GM12878 (cell line): ENCODE measurements at regions not wholly inside any gene's neighbourhood (a gene's known extent, or its start where the extent isn't known, plus 50 kb on each side); places are given as distances from the start of the nearest gene placed in this dataset.

Experiments
- ATAC-seq: fragments of 200-7000 bp; cut with Tn5 transposase; 3 replicates; pipeline ENCODE4 v1.9.1; 2020; ENCODE audit warnings: mild to moderate bottlenecking, moderate library complexity
- BruUV-seq: library from RNA; stranded (reverse); fragments of 400-500 nt; replicated peaks from 2 replicates; lab custom pipeline; 2021; lab: Mats Ljungman, UMichigan
- CTCF ChIA-PET: fragments of 300-600 bp; sonication (Branson Sonifier 250); formaldehyde crosslinking; extraction: SDS; loops from one replicate; lab custom pipeline; 2021; ENCODE audit warnings: inconsistent platforms; lab: Yijun Ruan, JAX
- POLR2A ChIA-PET: fragments of 350-600 bp; formaldehyde crosslinking; extraction: SDS; loops from one replicate; lab custom pipeline; 2021; ENCODE audit warnings: inconsistent platforms; lab: Charles Lee
- RAD21 ChIA-PET: fragments of 300-600 bp; sonication (Branson Sonifier 250); formaldehyde crosslinking; loops from one replicate; lab custom pipeline; 2023; ENCODE audit warnings: antibody characterized with exemption; ENCODE audit not compliant: unreplicated experiment; lab: Charles Lee
- SMC1A ChIA-PET: fragments of 300-600 bp; sonication (Branson Sonifier 250); formaldehyde crosslinking; loops from one replicate; lab custom pipeline; 2023; ENCODE audit not compliant: unreplicated experiment, uncharacterized antibody; lab: Charles Lee
- DNase-seq: peaks from one replicate; pipeline ENCODE4 v3.0.0-alpha.2; 2011; ENCODE audit warnings: low read depth, low spot score
- FAIRE-seq: peaks from 3 replicates; lab custom pipeline; 2011; peaks lifted over from hg19 to GRCh38; lab: Jason Lieb, UNC
- H2AFZ ChIP-seq: 2 replicates; pipeline ENCODE4 v1.6.0; 2011; ENCODE audit warnings: low read depth, low read length, control low read depth; ENCODE audit not compliant: control insufficient read depth
- H3K27ac ChIP-seq: 2 replicates; pipeline ENCODE4 v1.5.1; 2011; ENCODE audit warnings: control low read depth; ENCODE audit not compliant: control insufficient read depth, insufficient read depth
- H3K27me3 ChIP-seq, 2 experiments: replicated peaks in 1 of 2; 2 replicates each; pipeline versions ENCODE4 v1.6.0 to v1.6.1; 2011; ENCODE audit warnings: low read length in 1 of 2; ENCODE audit not compliant: control insufficient read depth in 2 of 2, insufficient read depth in 2 of 2
- H3K36me3 ChIP-seq, 2 experiments: 2 replicates each; pipeline ENCODE4 v1.5.1; 2011; ENCODE audit warnings: low read length in 1 of 2; ENCODE audit not compliant: control insufficient read depth in 2 of 2, insufficient read depth in 2 of 2
- H3K4me1 ChIP-seq: 2 replicates; pipeline ENCODE4 v1.6.1; 2011; ENCODE audit warnings: mild to moderate bottlenecking, low read length, moderate library complexity, mixed read lengths; ENCODE audit not compliant: control insufficient read depth, insufficient read depth
- H3K4me2 ChIP-seq: 2 replicates; pipeline ENCODE4 v1.6.0; 2011; ENCODE audit warnings: control low read depth; ENCODE audit not compliant: control insufficient read depth, insufficient read depth
- H3K4me3 ChIP-seq: fragments of 200-600 bp; sonication (generic); 2 replicates; pipeline ENCODE4 v1.5.1; 2016
- H3K79me2 ChIP-seq: 2 replicates; pipeline ENCODE4 v1.6.0; 2011; ENCODE audit warnings: low read length; ENCODE audit not compliant: control insufficient read depth, insufficient read depth
- H3K9ac ChIP-seq: 2 replicates; pipeline ENCODE4 v1.8.0; 2011; ENCODE audit warnings: low read length, control low read depth, mixed read lengths; ENCODE audit not compliant: control insufficient read depth, insufficient read depth
- H3K9me3 ChIP-seq: replicated peaks from 3 replicates; pipeline ENCODE4 v1.5.1; 2011; ENCODE audit warnings: mild to moderate bottlenecking, low read length; ENCODE audit not compliant: control insufficient read depth, insufficient read depth
- H4K20me1 ChIP-seq: 2 replicates; pipeline ENCODE4 v1.6.0; 2011; ENCODE audit not compliant: control insufficient read depth, insufficient read depth
- BACH1 ChIP-seq: fragments of 450-650 bp; IDR thresholded peaks from 2 replicates; pipeline ENCODE4 v1.6.1; 2017; ENCODE audit warnings: mild to moderate bottlenecking, borderline replicate concordance
- CBX3 ChIP-seq: fragments of 200-600 bp; sonication (generic); IDR thresholded peaks from 2 replicates; pipeline ENCODE4 v1.6.1; 2016; ENCODE audit warnings: low read depth, borderline replicate concordance
- EED ChIP-seq: sonication (generic); IDR thresholded peaks from 2 replicates; pipeline ENCODE4 v1.6.1; 2016; ENCODE audit warnings: antibody characterized with exemption, low read depth
- KLF5 ChIP-seq: fragments of 450-650 bp; IDR thresholded peaks from 2 replicates; pipeline ENCODE4 v1.6.1; 2014; ENCODE audit warnings: mild to moderate bottlenecking; ENCODE audit not compliant: partially characterized antibody
- NR2C1 ChIP-seq: fragments of 450-650 bp; IDR thresholded peaks from 2 replicates; pipeline ENCODE4 v1.6.1; 2017; ENCODE audit warnings: antibody characterized with exemption, mild to moderate bottlenecking, moderate library complexity
- POLR2A ChIP-seq: IDR thresholded peaks from 2 replicates; pipeline ENCODE4 v1.6.1; 2011; ENCODE audit warnings: low read depth, mild to moderate bottlenecking, low read length
- PRDM15 ChIP-seq: fragments of 450-650 bp; formaldehyde crosslinking; IDR thresholded peaks from 2 replicates; pipeline ENCODE4 v1.4.0; 2020; ENCODE audit warnings: mild to moderate bottlenecking, moderate library complexity
- SIX5 ChIP-seq: IDR thresholded peaks from 2 replicates; pipeline ENCODE4 v1.6.1; 2011; ENCODE audit warnings: mild to moderate bottlenecking, low read depth, low read length, moderate library complexity; ENCODE audit not compliant: severe bottlenecking
- SKIL ChIP-seq: fragments of 450-650 bp; IDR thresholded peaks from 2 replicates; pipeline ENCODE4 v1.6.1; 2017; ENCODE audit warnings: mild to moderate bottlenecking, low read depth, inconsistent platforms; ENCODE audit not compliant: poor library complexity, severe bottlenecking
- USF2 ChIP-seq: IDR thresholded peaks from 2 replicates; pipeline ENCODE4 v1.6.1; 2011; ENCODE audit warnings: low read depth, low read length, improper control_type of control experiment, borderline replicate concordance
- YY1 ChIP-seq: IDR thresholded peaks from 2 replicates; pipeline ENCODE4 v1.6.1; 2011; ENCODE audit warnings: low read depth, mild to moderate bottlenecking, low read length
- ZBED1 ChIP-seq: IDR thresholded peaks from 2 replicates; pipeline ENCODE4 v1.6.1; 2016; ENCODE audit warnings: borderline replicate concordance
- ZBTB40 ChIP-seq: fragments of 450-650 bp; IDR thresholded peaks from 2 replicates; pipeline ENCODE4 v1.6.1; 2016; ENCODE audit warnings: mild to moderate bottlenecking, moderate library complexity, borderline replicate concordance
- ZNF217 ChIP-seq: fragments of 450-650 bp; IDR thresholded peaks from 2 replicates; pipeline ENCODE4 v1.6.1; 2017; ENCODE audit warnings: antibody characterized with exemption, mild to moderate bottlenecking
- ZNF384 ChIP-seq: IDR thresholded peaks from 2 replicates; pipeline ENCODE4 v1.6.1; 2012; ENCODE audit warnings: low read depth, mild to moderate bottlenecking, low read length, improper control_type of control experiment, borderline replicate concordance
- WGBS: methylation state at CpG from one replicate; pipeline ENCODE4 v1.1.6; 2016; ENCODE audit warnings: low lambda C conversion rate; ENCODE audit not compliant: insufficient replicate concordance, insufficient coverage; ENCODE audit errors: missing lambda C conversion rate; 5-methylcytosine and 5-hydroxymethylcytosine counted together
- in situ Hi-C: fragments of 300-500 bp; cut with MboI; formaldehyde crosslinking; loops from 9 replicates; pipeline ENCODE4 v1.14.3; 2018; ENCODE audit warnings: mixed read lengths
- intact Hi-C: fragments of 100-400 bp; cut with micrococcal nuclease; formaldehyde crosslinking; loops from one replicate; pipeline ENCODE4 v1.14.2; 2022; ENCODE audit not compliant: unreplicated experiment

GRCh38 chr6:134590449-134590848 lies 272.5 kb upstream of the SGK1 start:
- ATAC-seq (no peak), FAIRE-seq (no peak), DNase-seq (no peak)
- ChIA-PET POLR2A (no interaction called here), RAD21 (interaction anchor here (0.6 kb wide), 1 partner anchor 327 kb away, joined by 3 read pairs; no protein-coding TSS in a partner anchor), CTCF (interaction anchor here (1.0 to 1.4 kb wide), 2 partner anchors 16 to 50 kb away, joined by 3 to 4 read pairs; no protein-coding TSS in a partner anchor), SMC1A (no interaction called here)
- Histone ChIP-seq H3K79me2 (no peaks in the 10 kb centered on the region), H3K4me1 (no peaks in the 10 kb centered on the region), H3K4me2 (no peak overlapping the region), H3K27ac (no peak overlapping the region), H3K4me3 (no peak overlapping the region), H2AFZ (no peak overlapping the region), H3K9me3 (no peaks in the 10 kb centered on the region), H3K36me3 (no peaks in the 10 kb centered on the region), H3K9ac (no peak overlapping the region), H3K27me3 (no peaks in the 10 kb centered on the region; a peak in 1 of 4 replicates), H4K20me1 (no peaks in the 10 kb centered on the region)
- intact Hi-C loops (no loop called here), in situ Hi-C loops (no loop called here)
- WGBS = 46% methylated on average over 7 of the region's 7 CpGs
- BruUV-seq = no TSS peak
- TF ChIP-seq USF2 = no peak
- no peak for TF ChIP-seq CBX3
- no peak for TF ChIP-seq NR2C1
- no peak for TF ChIP-seq BACH1
- TF ChIP-seq PRDM15 (CRISPR knock-in tag) = no peak
- no peak for TF ChIP-seq ZNF384
- TF ChIP-seq YY1 = no peak
- no peak for TF ChIP-seq SKIL
- no peak for TF ChIP-seq POLR2A
- TF ChIP-seq EED = no peak
- TF ChIP-seq KLF5 = no peak
- no peak for TF ChIP-seq ZBTB40
- no peak for TF ChIP-seq ZNF217
- no peak for TF ChIP-seq SIX5
- TF ChIP-seq ZBED1 = no peak
